Stomach (tissue), 8 donors: ENCODE measurements at regions not wholly inside any gene's neighbourhood (a gene's known extent, or its start where the extent isn't known, plus 50 kb on each side); places are given as distances from the start of the nearest gene placed in this dataset.

ENCODE experiments used
- DNase-seq, 2 donors: peaks; one replicate each; pipeline versions ENCODE4 v3.0.0 to v3.0.0-alpha.2; 2013 to 2019
- H3K27ac ChIP-seq, 5 donors: fragments of 200-600 bp in 4 of 5; sonication (generic) in 4 of 5; one replicate each; pipeline ENCODE4 v1.5.1; 2013 to 2019; ENCODE audit warnings: mild to moderate bottlenecking in 1 of 5, moderate library complexity in 1 of 5
- H3K27me3 ChIP-seq, 3 donors: fragments of 200-600 bp; sonication (generic); one replicate each; pipeline ENCODE4 v1.5.1; 2017 to 2019; ENCODE audit warnings: mixed run types in 1 of 3
- H3K36me3 ChIP-seq, 4 donors: fragments of 200-600 bp; sonication (generic); 1 replicate in 3 of 4; 2 replicates in 1 of 4; pipeline ENCODE4 v1.5.1; 2016 to 2019
- H3K4me1 ChIP-seq, 4 donors: fragments of 200-600 bp; sonication (generic); one replicate each; pipeline ENCODE4 v1.5.1; 2016 to 2019
- H3K4me3 ChIP-seq, 4 donors: fragments of 200-600 bp; sonication (generic) in 3 of 4; one replicate each; pipeline ENCODE4 v1.5.1; 2016 to 2019; ENCODE audit warnings: mild to moderate bottlenecking in 1 of 4
- H3K9me3 ChIP-seq, 4 donors: fragments of 200-600 bp; sonication (generic); one replicate each; pipeline ENCODE4 v1.5.1; 2016 to 2019
- CTCF ChIP-seq, 7 experiments: fragments of 450-650 bp in 4 of 7; fragments of 200-600 bp in 3 of 7; sonication (generic) in 3 of 7; IDR thresholded peaks; one replicate each; pipeline ENCODE4 v1.5.1; 2016 to 2019; ENCODE audit warnings: antibody characterized with exemption in 7 of 7, control low read depth in 2 of 7, mild to moderate bottlenecking in 1 of 7
- EP300 ChIP-seq: sonication (generic); formaldehyde crosslinking; IDR thresholded peaks from one replicate; pipeline ENCODE4 v1.6.1; 2017; ENCODE audit warnings: antibody characterized with exemption
- POLR2A ChIP-seq, 4 donors: fragments of 450-650 bp; IDR thresholded peaks; one replicate each; pipeline ENCODE4 v1.6.1; 2016; ENCODE audit warnings: antibody characterized with exemption in 4 of 4, control low read depth in 2 of 4, mild to moderate bottlenecking in 1 of 4, moderate library complexity in 1 of 4
- POLR2AphosphoS5 ChIP-seq, 3 donors: sonication (generic); formaldehyde crosslinking; IDR thresholded peaks; one replicate each; pipeline ENCODE4 v1.6.1; 2016; ENCODE audit warnings: antibody characterized with exemption in 3 of 3
- WGBS, 5 donors: extraction: QIAGEN DNeasy Blood & Tissue Kit in 3 of 5; methylation state at CpG; one replicate each; pipeline versions ENCODE4 v1.1.5 to v1.1.7; 2013 to 2018; 5-methylcytosine and 5-hydroxymethylcytosine counted together
- intact Hi-C: fragments of 100-400 bp; cut with DNase I; formaldehyde crosslinking; loops from one replicate; pipeline ENCODE4 v1.15.1; 2023; ENCODE audit warnings: low total_unique reads
- donor health status: healthy with polysubstance abuse.
- donor health status: Bipolar disorder and iron deficiency.
- donor health status: healthy.

- peaks cover 0 to 5% (median 0%) of the 10 kb centered on the region in 3 donors for H3K27me3 ChIP-seq
- TF ChIP-seq POLR2A (IDR thresholded peaks at IDR 0.05) = no peak
- TF ChIP-seq CTCF (IDR thresholded peaks at IDR 0.05) = no peak
- TF ChIP-seq EP300 = no peak
- TF ChIP-seq POLR2AphosphoS5 (IDR thresholded peaks at IDR 0.05) = no peak
- H3K4me1 ChIP-seq = no peaks in the 10 kb centered on the region
- H3K4me3 ChIP-seq = no peak overlapping the region
- DNase-seq = peak in 1 of 2 donors; percentile 20
- H3K36me3 ChIP-seq = no peaks in the 10 kb centered on the region
- 79 to 88% (median 83%) methylated on average over 12 to 13 of the region's 13 CpGs for WGBS, 5 donors
- peaks cover 0 to 8% (median 6%) of the 10 kb centered on the region in 4 donors for H3K9me3 ChIP-seq
- intact Hi-C loops = no loop called here
- H3K27ac ChIP-seq = no peak overlapping the region
Measured at GRCh38 chr11:69367211-69367964, 73.4 kb downstream of the MYEOV start.

- Histone ChIP-seq H3K27ac (no peak overlapping the region), H3K27me3 (peaks cover 0 to 5% (median 0%) of the 10 kb centered on the region in 3 donors), H3K9me3 (peaks cover 0 to 8% (median 6%) of the 10 kb centered on the region in 4 donors), H3K36me3 (no peaks in the 10 kb centered on the region), H3K4me3 (no peak overlapping the region), H3K4me1 (no peaks in the 10 kb centered on the region)
- WGBS, 5 donors = 80 to 88% (median 86%) methylated on average over 10 of the region's 10 CpGs
- intact Hi-C loops = no loop called here
- TF ChIP-seq POLR2A (IDR thresholded peaks at IDR 0.05) = no peak
- no peak for TF ChIP-seq CTCF (IDR thresholded peaks at IDR 0.05)
- TF ChIP-seq POLR2AphosphoS5 (IDR thresholded peaks at IDR 0.05) = no peak
- TF ChIP-seq EP300 = no peak
- no peak for DNase-seq
Measured at GRCh38 chr11:69368119-69368880, 74.3 kb downstream of the MYEOV start.

- intact Hi-C loops = no loop called here
- WGBS, 5 donors = 81 to 94% (median 88%) methylated on average over 5 of the region's 5 CpGs
- H3K27ac ChIP-seq = no peak overlapping the region
- peaks cover 0 to 2% (median 0%) of the 10 kb centered on the region in 4 donors for H3K4me1 ChIP-seq
- H3K27me3 ChIP-seq = peaks cover 0 to 11% (median 0%) of the 10 kb centered on the region in 3 donors
- no peak overlapping the region for H3K4me3 ChIP-seq
- H3K9me3 ChIP-seq = peaks cover 0 to 8% (median 6%) of the 10 kb centered on the region in 4 donors
- no peaks in the 10 kb centered on the region for H3K36me3 ChIP-seq
- DNase-seq = no peak
- no peak for TF ChIP-seq EP300
- no peak for TF ChIP-seq CTCF (IDR thresholded peaks at IDR 0.05)
- TF ChIP-seq POLR2AphosphoS5 (IDR thresholded peaks at IDR 0.05) = no peak
- TF ChIP-seq POLR2A (IDR thresholded peaks at IDR 0.05) = no peak
Measured at GRCh38 chr11:69369210-69369825, 75.4 kb downstream of the MYEOV start.

- Histone ChIP-seq H3K9me3 (peaks cover 0 to 8% (median 6%) of the 10 kb centered on the region in 4 donors), H3K4me3 (no peak overlapping the region), H3K27ac (no peak overlapping the region), H3K36me3 (no peaks in the 10 kb centered on the region), H3K27me3 (peaks cover 0 to 17% (median 0%) of the 10 kb centered on the region in 3 donors), H3K4me1 (peaks cover 0 to 8% (median 0%) of the 10 kb centered on the region in 4 donors)
- intact Hi-C loops = no loop called here
- 93 to 99% (median 97%) methylated on average over 2 of the region's 2 CpGs for whole genome bisulfite sequencing, 5 donors
- no peak for DNase-seq
- TF ChIP-seq EP300 (no peak), POLR2A (IDR thresholded peaks at IDR 0.05) (no peak), CTCF (IDR thresholded peaks at IDR 0.05) (no peak), POLR2AphosphoS5 (IDR thresholded peaks at IDR 0.05) (no peak)
Measured at GRCh38 chr11:69369945-69370344, 76.0 kb downstream of the MYEOV start.
